Smooth muscle cell (in vitro differentiated cells): ENCODE measurements at regions not wholly inside any gene's neighbourhood (a gene's known extent, or its start where the extent isn't known, plus 50 kb on each side); places are given as distances from the start of the nearest gene placed in this dataset.

Source experiments
- DNase-seq: peaks from one replicate; lab custom pipeline; 2025; ENCODE audit not compliant: unreplicated experiment; lab: John Stamatoyannopoulos, UW
- H2AFZ ChIP-seq: fragments of 200-600 bp; sonication (generic); 2 replicates; pipeline ENCODE4 v1.6.0; 2016; ENCODE audit warnings: antibody characterized with exemption, low read depth, mild to moderate bottlenecking
- H3F3A ChIP-seq: fragments of 200-600 bp; sonication (generic); 2 replicates; pipeline ENCODE4 v1.6.0; 2017; ENCODE audit warnings: antibody characterized with exemption, low read depth
- H3K27ac ChIP-seq: fragments of 200-600 bp; sonication (generic); 2 replicates; pipeline ENCODE4 v1.5.1; 2016; ENCODE audit warnings: low read depth, mild to moderate bottlenecking
- H3K27me3 ChIP-seq: fragments of 200-600 bp; sonication (generic); 2 replicates; pipeline ENCODE4 v1.6.1; 2016; ENCODE audit warnings: low read depth, mild to moderate bottlenecking
- H3K36me3 ChIP-seq: fragments of 200-600 bp; sonication (generic); 2 replicates; pipeline ENCODE4 v1.5.1; 2016; ENCODE audit warnings: low read depth
- H3K4me1 ChIP-seq: fragments of 200-600 bp; sonication (generic); 2 replicates; pipeline ENCODE4 v1.5.1; 2016; ENCODE audit warnings: low read depth
- H3K4me2 ChIP-seq: fragments of 200-600 bp; sonication (generic); 2 replicates; pipeline ENCODE4 v1.6.0; 2016; ENCODE audit warnings: mild to moderate bottlenecking
- H3K4me3 ChIP-seq: fragments of 200-600 bp; sonication (generic); 2 replicates; pipeline ENCODE4 v1.5.1; 2016; ENCODE audit warnings: mild to moderate bottlenecking
- H3K79me2 ChIP-seq: fragments of 200-600 bp; sonication (generic); 2 replicates; pipeline ENCODE4 v1.6.0; 2016; ENCODE audit warnings: low read depth, mild to moderate bottlenecking
- H3K9ac ChIP-seq: fragments of 200-600 bp; sonication (generic); 2 replicates; pipeline ENCODE4 v1.6.0; 2016; ENCODE audit warnings: low read depth
- H3K9me3 ChIP-seq: fragments of 200-600 bp; sonication (generic); replicated peaks from 2 replicates; pipeline ENCODE4 v1.5.1; 2016; ENCODE audit warnings: low read depth
- H4K20me1 ChIP-seq: fragments of 200-600 bp; sonication (generic); 2 replicates; pipeline ENCODE4 v1.6.0; 2016; ENCODE audit warnings: low read depth
- CTCF ChIP-seq: fragments of 200-600 bp; sonication (generic); IDR thresholded peaks from 2 replicates; pipeline ENCODE4 v1.5.1; 2017; ENCODE audit warnings: borderline replicate concordance, mild to moderate bottlenecking, antibody characterized with exemption; ENCODE audit not compliant: insufficient read depth, poor library complexity, severe bottlenecking
- WGBS: methylation state at CpG from one replicate; pipeline ENCODE4 v1.1.7; 2016; ENCODE audit warnings: low lambda C conversion rate; 5-methylcytosine and 5-hydroxymethylcytosine counted together

GRCh38 chr17:22515599-22515998, 823.3 kb downstream of the KCNJ18 start:
- Histone ChIP-seq H3F3A (no peaks in the 10 kb centered on the region), H3K27me3 (no peaks in the 10 kb centered on the region), H4K20me1 (no peaks in the 10 kb centered on the region), H3K9ac (no peak overlapping the region), H2AFZ (no peak overlapping the region), H3K36me3 (no peaks in the 10 kb centered on the region), H3K27ac (no peak overlapping the region), H3K4me2 (no peak overlapping the region), H3K9me3 (no peaks in the 10 kb centered on the region), H3K4me3 (no peak overlapping the region), H3K4me1 (no peaks in the 10 kb centered on the region), H3K79me2 (no peaks in the 10 kb centered on the region)
- DNase-seq = no peak
- WGBS = 51% methylated on average over 5 of the region's 5 CpGs
- TF ChIP-seq CTCF = no peak

GRCh38 chr17:22516861-22517636, 824.7 kb downstream of the KCNJ18 start:
- no peak for TF ChIP-seq CTCF
- Histone ChIP-seq H3K9ac (no peak overlapping the region), H3F3A (no peaks in the 10 kb centered on the region), H3K36me3 (no peaks in the 10 kb centered on the region), H3K27me3 (no peaks in the 10 kb centered on the region), H3K9me3 (no peaks in the 10 kb centered on the region), H3K4me2 (no peak overlapping the region), H3K4me1 (no peaks in the 10 kb centered on the region), H2AFZ (no peak overlapping the region), H3K79me2 (no peaks in the 10 kb centered on the region), H3K4me3 (no peak overlapping the region), H4K20me1 (no peaks in the 10 kb centered on the region), H3K27ac (no peak overlapping the region)
- DNase-seq = no peak
- WGBS = 87% methylated on average over 18 of the region's 26 CpGs

GRCh38 chr17:22517716-22518115, 825.4 kb downstream of the KCNJ18 start:
- WGBS = 87% methylated on average over 20 of the region's 20 CpGs
- H4K20me1 ChIP-seq = no peaks in the 10 kb centered on the region

More at GRCh38 chr17:22517716-22518115, 825.4 kb downstream of the KCNJ18 start:
- Histone ChIP-seq H3K4me3 (no peak overlapping the region), H3K4me1 (no peaks in the 10 kb centered on the region), H3K9ac (no peak overlapping the region), H2AFZ (no peak overlapping the region), H3K36me3 (no peaks in the 10 kb centered on the region), H3F3A (no peaks in the 10 kb centered on the region), H3K4me2 (no peak overlapping the region), H3K9me3 (no peaks in the 10 kb centered on the region), H3K27me3 (no peaks in the 10 kb centered on the region), H3K79me2 (no peaks in the 10 kb centered on the region), H3K27ac (no peak overlapping the region)
- DNase-seq = no peak
- TF ChIP-seq CTCF = no peak
